ENCODE measurements at regions not wholly inside any gene's neighbourhood (a gene's known extent, or its start where the extent isn't known, plus 50 kb on each side); places are given as distances from the start of the nearest gene placed in this dataset.

GRCh38 chr20:36094497-36094896, 60.0 kb upstream of the EPB41L1 start:
- no peaks in the 10 kb centered on the region for H3K9me3 ChIP-seq (ENCODE audit: low read length)
- H3K4me2 ChIP-seq (ENCODE audit: low read length) = peak overlapping the region; percentile 5
- no peaks in the 10 kb centered on the region for H4K20me1 ChIP-seq (ENCODE audit: insufficient read depth)
- no peaks in the 10 kb centered on the region for H3K36me3 ChIP-seq (ENCODE audit: insufficient read depth, low read length)
- H3K9ac ChIP-seq (ENCODE audit: low read length) = peak overlapping the region; percentile 97
- no peaks in the 10 kb centered on the region for H3K9me2 ChIP-seq (ENCODE audit: insufficient read depth, low read length)
- peak overlapping the region; percentile 74 for H3K4me3 ChIP-seq (ENCODE audit: low read length)
- H3K27me3 ChIP-seq (ENCODE audit: insufficient read depth, low read depth, low read length) = peaks cover 5% of the 10 kb centered on the region
- H3K27ac ChIP-seq (ENCODE audit: low read length) = peak overlapping the region; percentile 96
- H3F3A ChIP-seq (ENCODE audit: insufficient read depth, low read length, poor library complexity, severe bottlenecking) = peaks cover 4% of the 10 kb centered on the region
- H2AFZ ChIP-seq (ENCODE audit: low read depth, low read length) = no peak overlapping the region
- TF ChIP-seq RAD21 (conservative IDR thresholded peaks at IDR 0.05) (no peak), MXI1 (conservative IDR thresholded peaks at IDR 0.05; ENCODE audit: poor library complexity, severe bottlenecking) (no peak), EZH2 (IDR thresholded peaks at IDR 0.05; ENCODE audit: borderline replicate concordance, insufficient read depth, low read length, poor library complexity, severe bottlenecking) (no peak), SMC3 (conservative IDR thresholded peaks at IDR 0.05; ENCODE audit: poor library complexity) (no peak), POLR2AphosphoS5 (IDR thresholded peaks at IDR 0.05) (no peak), REST (IDR thresholded peaks at IDR 0.05; ENCODE audit: borderline replicate concordance) (no peak), TAF1 (IDR thresholded peaks at IDR 0.05; ENCODE audit: low read depth) (no peak), CTCF (IDR thresholded peaks at IDR 0.05; ENCODE audit: poor library complexity, severe bottlenecking) (no peak), EP300 (conservative IDR thresholded peaks at IDR 0.05; ENCODE audit: poor library complexity, severe bottlenecking) (no peak)
- peaks cover 36% of the 10 kb centered on the region for H3K79me2 ChIP-seq (replicated peaks; ENCODE audit: insufficient read depth, low read length)

GRCh38 chr20:36096435-36096834, 58.1 kb upstream of the EPB41L1 start:
- Histone ChIP-seq H3K27ac (ENCODE audit: low read length) (no peak overlapping the region), H3K4me2 (ENCODE audit: low read length) (no peak overlapping the region), H3F3A (ENCODE audit: insufficient read depth, low read length, poor library complexity, severe bottlenecking) (peaks cover 4% of the 10 kb centered on the region), H3K9me2 (ENCODE audit: insufficient read depth, low read length) (no peaks in the 10 kb centered on the region), H2AFZ (ENCODE audit: low read depth, low read length) (no peak overlapping the region), H3K9ac (ENCODE audit: low read length) (no peak overlapping the region), H3K9me3 (ENCODE audit: low read length) (no peaks in the 10 kb centered on the region), H4K20me1 (ENCODE audit: insufficient read depth) (no peaks in the 10 kb centered on the region), H3K4me3 (ENCODE audit: low read length) (no peak overlapping the region), H3K36me3 (ENCODE audit: insufficient read depth, low read length) (no peaks in the 10 kb centered on the region), H3K27me3 (ENCODE audit: insufficient read depth, low read depth, low read length) (no peaks in the 10 kb centered on the region), H3K79me2 (replicated peaks; ENCODE audit: insufficient read depth, low read length) (peaks cover 29% of the 10 kb centered on the region)
- no peak for TF ChIP-seq POLR2AphosphoS5 (IDR thresholded peaks at IDR 0.05)
- TF ChIP-seq CTCF (IDR thresholded peaks at IDR 0.05; ENCODE audit: poor library complexity, severe bottlenecking) = no peak
- no peak for TF ChIP-seq SMC3 (conservative IDR thresholded peaks at IDR 0.05; ENCODE audit: poor library complexity)
- no peak for TF ChIP-seq TAF1 (IDR thresholded peaks at IDR 0.05; ENCODE audit: low read depth)
- no peak for TF ChIP-seq MXI1 (conservative IDR thresholded peaks at IDR 0.05; ENCODE audit: poor library complexity, severe bottlenecking)
- no peak for TF ChIP-seq EP300 (conservative IDR thresholded peaks at IDR 0.05; ENCODE audit: poor library complexity, severe bottlenecking)
- TF ChIP-seq RAD21 (conservative IDR thresholded peaks at IDR 0.05) = no peak
- no peak for TF ChIP-seq EZH2 (IDR thresholded peaks at IDR 0.05; ENCODE audit: borderline replicate concordance, insufficient read depth, low read length, poor library complexity, severe bottlenecking)
- TF ChIP-seq REST (IDR thresholded peaks at IDR 0.05; ENCODE audit: borderline replicate concordance) = no peak

Measured in neural cell (in vitro differentiated cells).